HEK293 (cell line): ENCODE measurements at regions not wholly inside any gene's neighbourhood (a gene's known extent, or its start where the extent isn't known, plus 50 kb on each side); places are given as distances from the start of the nearest gene placed in this dataset.

Experiments
- CTCF ChIA-PET: fragments of 350-600 bp; formaldehyde crosslinking; extraction: SDS; loops from one replicate; lab custom pipeline; 2021; ENCODE audit warnings: antibody characterized with exemption; lab: Yijun Ruan, JAX
- POLR2A ChIA-PET: fragments of 300-600 bp; formaldehyde crosslinking; extraction: SDS; loops from one replicate; lab custom pipeline; 2020; ENCODE audit warnings: antibody characterized with exemption, inconsistent platforms; lab: Yijun Ruan, JAX
- H3K27ac ChIP-seq: fragments of 200-500 bp; sonication (Bioruptor generic); 2 replicates; pipeline ENCODE4 v1.5.1; 2014; ENCODE audit warnings: low read depth, low read length, control low read depth, inconsistent platforms; ENCODE audit errors: extremely low read depth
- H3K36me3 ChIP-seq, 2 experiments: fragments of 200-500 bp in 1 of 2; sonication (Bioruptor generic) in 1 of 2; 1 replicate in 1 of 2; 2 replicates in 1 of 2; pipeline ENCODE4 v1.5.1; 2014 to 2017; ENCODE audit warnings: inconsistent platforms in 2 of 2, low read length in 2 of 2; ENCODE audit not compliant: control insufficient read depth in 2 of 2, insufficient read depth in 1 of 2
- H3K4me1 ChIP-seq: fragments of 200-500 bp; sonication (Bioruptor generic); 2 replicates; pipeline ENCODE4 v1.5.1; 2014; ENCODE audit warnings: mild to moderate bottlenecking, low read length, inconsistent platforms; ENCODE audit not compliant: control insufficient read depth, insufficient read depth
- H3K4me3 ChIP-seq: 2 replicates; pipeline ENCODE4 v1.5.1; 2011; ENCODE audit warnings: low read depth, mild to moderate bottlenecking, control low read depth, low read length, moderate library complexity
- H3K9me3 ChIP-seq: fragments of 200-500 bp; sonication (Bioruptor generic); 2 replicates; pipeline ENCODE4 v1.5.1; 2014; ENCODE audit warnings: low read depth, low read length, inconsistent platforms; ENCODE audit not compliant: control insufficient read depth, insufficient read depth
- KLF1 ChIP-seq: fragments of 450-650 bp; formaldehyde crosslinking; IDR thresholded peaks from 2 replicates; pipeline ENCODE4 v1.5.1; 2016; ENCODE audit warnings: missing biosample characterization, missing genetic modification characterization
- KLF10 ChIP-seq: fragments of 450-650 bp; IDR thresholded peaks from 2 replicates; pipeline ENCODE4 v1.5.1; 2018; ENCODE audit warnings: missing biosample characterization, mild to moderate bottlenecking, missing genetic modification characterization
- OVOL3 ChIP-seq: fragments of 450-650 bp; formaldehyde crosslinking; IDR thresholded peaks from 2 replicates; pipeline ENCODE4 v1.5.1; 2016; ENCODE audit warnings: missing biosample characterization, missing genetic modification characterization
- PRDM1 ChIP-seq: fragments of 450-650 bp; formaldehyde crosslinking; IDR thresholded peaks from 2 replicates; pipeline ENCODE4; 2016; ENCODE audit warnings: missing biosample characterization, missing genetic modification characterization
- ZBTB17 ChIP-seq: fragments of 450-650 bp; formaldehyde crosslinking; IDR thresholded peaks from 2 replicates; pipeline ENCODE4 v1.5.1; 2016; ENCODE audit warnings: missing biosample characterization, missing genetic modification characterization
- ZBTB6 ChIP-seq: fragments of 450-650 bp; formaldehyde crosslinking; IDR thresholded peaks from 2 replicates; pipeline ENCODE4 v1.5.1; 2017; ENCODE audit warnings: missing biosample characterization, missing genetic modification characterization
- ZEB2 ChIP-seq: fragments of 450-650 bp; formaldehyde crosslinking; IDR thresholded peaks from 2 replicates; pipeline ENCODE4 v1.5.1; 2016; ENCODE audit warnings: missing biosample characterization, missing genetic modification characterization
- ZFP3 ChIP-seq: fragments of 450-650 bp; formaldehyde crosslinking; IDR thresholded peaks from 2 replicates; pipeline ENCODE4 v1.5.1; 2016; ENCODE audit warnings: low read depth, missing biosample characterization, missing genetic modification characterization
- ZFP69B ChIP-seq: fragments of 450-650 bp; formaldehyde crosslinking; IDR thresholded peaks from 2 replicates; pipeline ENCODE4 v1.5.1; 2016; ENCODE audit warnings: missing biosample characterization, missing genetic modification characterization
- ZNF138 ChIP-seq: fragments of 450-650 bp; formaldehyde crosslinking; IDR thresholded peaks from 2 replicates; pipeline ENCODE4 v1.5.1; 2016; ENCODE audit warnings: missing biosample characterization, missing genetic modification characterization, borderline replicate concordance
- ZNF16 ChIP-seq: fragments of 450-650 bp; formaldehyde crosslinking; IDR thresholded peaks from 2 replicates; pipeline ENCODE4 v1.5.1; 2016; ENCODE audit warnings: low read depth, missing biosample characterization, missing genetic modification characterization
- ZNF184 ChIP-seq: fragments of 450-650 bp; IDR thresholded peaks from 2 replicates; pipeline ENCODE4 v1.5.1; 2018; ENCODE audit warnings: missing biosample characterization, mild to moderate bottlenecking, missing genetic modification characterization
- ZNF223 ChIP-seq: fragments of 450-650 bp; formaldehyde crosslinking; IDR thresholded peaks from 2 replicates; pipeline ENCODE4 v1.5.1; 2016; ENCODE audit warnings: missing biosample characterization, missing genetic modification characterization
- ZNF350 ChIP-seq: fragments of 450-650 bp; formaldehyde crosslinking; IDR thresholded peaks from 2 replicates; pipeline ENCODE4 v1.5.0; 2017; ENCODE audit warnings: missing biosample characterization, mild to moderate bottlenecking, missing genetic modification characterization
- ZNF354C ChIP-seq: fragments of 450-650 bp; formaldehyde crosslinking; IDR thresholded peaks from 2 replicates; pipeline ENCODE4 v1.5.1; 2016; ENCODE audit warnings: missing biosample characterization, missing genetic modification characterization, low read depth, borderline replicate concordance
- ZNF433 ChIP-seq: fragments of 450-650 bp; formaldehyde crosslinking; IDR thresholded peaks from 2 replicates; pipeline ENCODE4 v1.5.1; 2016; ENCODE audit warnings: missing biosample characterization, missing genetic modification characterization, low read depth
- ZNF521 ChIP-seq: fragments of 450-650 bp; formaldehyde crosslinking; IDR thresholded peaks from 2 replicates; pipeline ENCODE4 v1.5.1; 2017; ENCODE audit warnings: missing biosample characterization, mild to moderate bottlenecking, missing genetic modification characterization
- ZNF549 ChIP-seq: fragments of 450-650 bp; IDR thresholded peaks from 2 replicates; pipeline ENCODE4 v1.5.1; 2018; ENCODE audit warnings: missing biosample characterization, missing genetic modification characterization, mild to moderate bottlenecking, inconsistent platforms, moderate library complexity
- ZNF654 ChIP-seq: fragments of 450-650 bp; formaldehyde crosslinking; IDR thresholded peaks from 2 replicates; pipeline ENCODE4 v1.5.1; 2016; ENCODE audit warnings: low read depth, missing biosample characterization, missing genetic modification characterization
- ZNF76 ChIP-seq: fragments of 450-650 bp; formaldehyde crosslinking; IDR thresholded peaks from 2 replicates; pipeline ENCODE4; 2016; ENCODE audit warnings: low read depth, missing biosample characterization, missing genetic modification characterization, borderline replicate concordance
- ZNF830 ChIP-seq: fragments of 450-650 bp; IDR thresholded peaks from 2 replicates; pipeline ENCODE4 v1.5.0; 2018; ENCODE audit warnings: missing biosample characterization, missing genetic modification characterization, low read depth, mild to moderate bottlenecking, moderate library complexity
- ZSCAN16 ChIP-seq: fragments of 450-650 bp; formaldehyde crosslinking; IDR thresholded peaks from 2 replicates; pipeline ENCODE4 v1.5.1; 2016; ENCODE audit warnings: missing biosample characterization, missing genetic modification characterization
- TF ChIP-seq, protein P1 (sequence below): IDR thresholded peaks from 2 replicates; pipeline ENCODE4 v1.6.1; 2011; ENCODE audit warnings: mild to moderate bottlenecking, low read depth, low read length, borderline replicate concordance
- TF ChIP-seq, protein P2 (sequence below): fragments of 450-650 bp; formaldehyde crosslinking; IDR thresholded peaks from 2 replicates; pipeline ENCODE4 v1.5.1; 2016; ENCODE audit warnings: missing biosample characterization, missing genetic modification characterization
- TF ChIP-seq, protein P3 (sequence below): fragments of 450-650 bp; formaldehyde crosslinking; optimal IDR thresholded peaks from 2 replicates; pipeline ENCODE3; 2016; ENCODE audit warnings: missing biosample characterization, mild to moderate bottlenecking, missing genetic modification characterization
- TF ChIP-seq, protein P4 (sequence below): fragments of 450-650 bp; formaldehyde crosslinking; IDR thresholded peaks from 2 replicates; pipeline ENCODE4 v1.5.1; 2016; ENCODE audit warnings: missing biosample characterization, missing genetic modification characterization
- TF ChIP-seq, protein P5 (sequence below): fragments of 450-650 bp; formaldehyde crosslinking; IDR thresholded peaks from 2 replicates; pipeline ENCODE4 v1.5.1; 2017; ENCODE audit warnings: missing biosample characterization, missing genetic modification characterization

- no peaks in the 10 kb centered on the region for H3K36me3 ChIP-seq
- H3K27ac ChIP-seq = peak overlapping the region; percentile 78; the same call in 1 of the 2 replicates
- H3K9me3 ChIP-seq = no peaks in the 10 kb centered on the region
- CTCF ChIA-PET = interaction anchor here (0.6 to 2.0 kb wide), 7 partner anchors 19 to 716 kb away, joined by 3 to 11 read pairs (median 3); no protein-coding TSS in a partner anchor
- POLR2A ChIA-PET = interaction anchor here (0.6 to 1.1 kb wide), 2 partner anchors 171 to 1218 kb away, joined by 3 to 4 read pairs; partner anchors contain the start of genes LRRC8C and ZNF644
- H3K4me1 ChIP-seq = no peaks in the 10 kb centered on the region
- peak overlapping the region; percentile 81 for H3K4me3 ChIP-seq
- TF ChIP-seq ZNF223 (tag by site-specific recombination) (no peak), ZNF433 (tag by site-specific recombination) (no peak), ZNF350 (no peak), ZNF16 (tag by site-specific recombination) (no peak), OVOL3 (tag by site-specific recombination) (no peak), ZFP69B (peak; percentile 37; the same call in 1 of the 2 replicates), ZNF654 (tag by site-specific recombination) (no peak), ZNF354C (tag by site-specific recombination) (no peak), ZBTB6 (tag by site-specific recombination) (no peak), ZEB2 (tag by site-specific recombination) (no peak), KLF10 (tag by site-specific recombination) (peak; percentile 51; the same call in 1 of the 2 replicates), PRDM1 (no peak), ZNF184 (tag by site-specific recombination) (no peak), ZNF521 (tag by site-specific recombination) (no peak), ZNF549 (tag by site-specific recombination) (no peak), KLF1 (tag by site-specific recombination) (no peak), ZNF138 (tag by site-specific recombination) (no peak), ZNF830 (tag by site-specific recombination) (no peak), ZNF76 (no peak), ZBTB17 (tag by site-specific recombination) (0 out of 2 replicates have a peak, but pooled peaks have one; percentile 8), ZFP3 (no peak), ZSCAN16 (no peak)
- TF ChIP-seq, protein P1, sequence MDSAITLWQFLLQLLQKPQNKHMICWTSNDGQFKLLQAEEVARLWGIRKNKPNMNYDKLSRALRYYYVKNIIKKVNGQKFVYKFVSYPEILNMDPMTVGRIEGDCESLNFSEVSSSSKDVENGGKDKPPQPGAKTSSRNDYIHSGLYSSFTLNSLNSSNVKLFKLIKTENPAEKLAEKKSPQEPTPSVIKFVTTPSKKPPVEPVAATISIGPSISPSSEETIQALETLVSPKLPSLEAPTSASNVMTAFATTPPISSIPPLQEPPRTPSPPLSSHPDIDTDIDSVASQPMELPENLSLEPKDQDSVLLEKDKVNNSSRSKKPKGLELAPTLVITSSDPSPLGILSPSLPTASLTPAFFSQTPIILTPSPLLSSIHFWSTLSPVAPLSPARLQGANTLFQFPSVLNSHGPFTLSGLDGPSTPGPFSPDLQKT = no peak
- TF ChIP-seq, protein P2, sequence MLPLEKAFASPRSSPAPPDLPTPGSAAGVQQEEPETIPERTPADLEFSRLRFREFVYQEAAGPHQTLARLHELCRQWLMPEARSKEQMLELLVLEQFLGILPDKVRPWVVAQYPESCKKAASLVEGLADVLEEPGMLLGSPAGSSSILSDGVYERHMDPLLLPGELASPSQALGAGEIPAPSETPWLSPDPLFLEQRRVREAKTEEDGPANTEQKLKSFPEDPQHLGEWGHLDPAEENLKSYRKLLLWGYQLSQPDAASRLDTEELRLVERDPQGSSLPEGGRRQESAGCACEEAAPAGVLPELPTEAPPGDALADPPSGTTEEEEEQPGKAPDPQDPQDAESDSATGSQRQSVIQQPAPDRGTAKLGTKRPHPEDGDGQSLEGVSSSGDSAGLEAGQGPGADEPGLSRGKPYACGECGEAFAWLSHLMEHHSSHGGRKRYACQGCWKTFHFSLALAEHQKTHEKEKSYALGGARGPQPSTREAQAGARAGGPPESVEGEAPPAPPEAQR = no peak
- TF ChIP-seq, protein P3, sequence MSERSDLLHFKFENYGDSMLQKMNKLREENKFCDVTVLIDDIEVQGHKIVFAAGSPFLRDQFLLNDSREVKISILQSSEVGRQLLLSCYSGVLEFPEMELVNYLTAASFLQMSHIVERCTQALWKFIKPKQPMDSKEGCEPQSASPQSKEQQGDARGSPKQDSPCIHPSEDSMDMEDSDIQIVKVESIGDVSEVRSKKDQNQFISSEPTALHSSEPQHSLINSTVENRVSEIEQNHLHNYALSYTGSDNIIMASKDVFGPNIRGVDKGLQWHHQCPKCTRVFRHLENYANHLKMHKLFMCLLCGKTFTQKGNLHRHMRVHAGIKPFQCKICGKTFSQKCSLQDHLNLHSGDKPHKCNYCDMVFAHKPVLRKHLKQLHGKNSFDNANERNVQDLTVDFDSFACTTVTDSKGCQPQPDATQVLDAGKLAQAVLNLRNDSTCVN (tag by site-specific recombination) = peak; percentile 87
- TF ChIP-seq, protein P4, sequence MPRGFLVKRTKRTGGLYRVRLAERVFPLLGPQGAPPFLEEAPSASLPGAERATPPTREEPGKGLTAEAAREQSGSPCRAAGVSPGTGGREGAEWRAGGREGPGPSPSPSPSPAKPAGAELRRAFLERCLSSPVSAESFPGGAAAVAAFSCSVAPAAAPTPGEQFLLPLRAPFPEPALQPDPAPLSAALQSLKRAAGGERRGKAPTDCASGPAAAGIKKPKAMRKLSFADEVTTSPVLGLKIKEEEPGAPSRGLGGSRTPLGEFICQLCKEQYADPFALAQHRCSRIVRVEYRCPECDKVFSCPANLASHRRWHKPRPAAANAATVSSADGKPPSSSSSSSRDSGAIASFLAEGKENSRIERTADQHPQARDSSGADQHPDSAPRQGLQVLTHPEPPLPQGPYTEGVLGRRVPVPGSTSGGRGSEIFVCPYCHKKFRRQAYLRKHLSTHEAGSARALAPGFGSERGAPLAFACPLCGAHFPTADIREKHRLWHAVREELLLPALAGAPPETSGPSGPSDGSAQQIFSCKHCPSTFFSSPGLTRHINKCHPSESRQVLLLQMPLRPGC = no peak
- TF ChIP-seq, protein P5, sequence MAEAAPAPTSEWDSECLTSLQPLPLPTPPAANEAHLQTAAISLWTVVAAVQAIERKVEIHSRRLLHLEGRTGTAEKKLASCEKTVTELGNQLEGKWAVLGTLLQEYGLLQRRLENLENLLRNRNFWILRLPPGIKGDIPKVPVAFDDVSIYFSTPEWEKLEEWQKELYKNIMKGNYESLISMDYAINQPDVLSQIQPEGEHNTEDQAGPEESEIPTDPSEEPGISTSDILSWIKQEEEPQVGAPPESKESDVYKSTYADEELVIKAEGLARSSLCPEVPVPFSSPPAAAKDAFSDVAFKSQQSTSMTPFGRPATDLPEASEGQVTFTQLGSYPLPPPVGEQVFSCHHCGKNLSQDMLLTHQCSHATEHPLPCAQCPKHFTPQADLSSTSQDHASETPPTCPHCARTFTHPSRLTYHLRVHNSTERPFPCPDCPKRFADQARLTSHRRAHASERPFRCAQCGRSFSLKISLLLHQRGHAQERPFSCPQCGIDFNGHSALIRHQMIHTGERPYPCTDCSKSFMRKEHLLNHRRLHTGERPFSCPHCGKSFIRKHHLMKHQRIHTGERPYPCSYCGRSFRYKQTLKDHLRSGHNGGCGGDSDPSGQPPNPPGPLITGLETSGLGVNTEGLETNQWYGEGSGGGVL (tag by site-specific recombination) = no peak
These were observed 134.0 kb upstream of the BARHL2 start for GRCh38 chr1:90850898-90851710.
